IPS-18c (cell line): ENCODE measurements at regions not wholly inside any gene's neighbourhood (a gene's known extent, or its start where the extent isn't known, plus 50 kb on each side); places are given as distances from the start of the nearest gene placed in this dataset.

Experiments
- H3K4me3 ChIP-seq: 2 replicates; pipeline ENCODE4 v1.7.0; 2013; ENCODE audit warnings: low read depth, mild to moderate bottlenecking, low read length, moderate library complexity; ENCODE audit not compliant: insufficient read depth
- H3K9me3 ChIP-seq: one replicate; pipeline ENCODE4 v1.6.1; 2013; ENCODE audit warnings: mild to moderate bottlenecking, low read length, moderate library complexity; ENCODE audit not compliant: control insufficient read depth, insufficient read depth

DNA sequence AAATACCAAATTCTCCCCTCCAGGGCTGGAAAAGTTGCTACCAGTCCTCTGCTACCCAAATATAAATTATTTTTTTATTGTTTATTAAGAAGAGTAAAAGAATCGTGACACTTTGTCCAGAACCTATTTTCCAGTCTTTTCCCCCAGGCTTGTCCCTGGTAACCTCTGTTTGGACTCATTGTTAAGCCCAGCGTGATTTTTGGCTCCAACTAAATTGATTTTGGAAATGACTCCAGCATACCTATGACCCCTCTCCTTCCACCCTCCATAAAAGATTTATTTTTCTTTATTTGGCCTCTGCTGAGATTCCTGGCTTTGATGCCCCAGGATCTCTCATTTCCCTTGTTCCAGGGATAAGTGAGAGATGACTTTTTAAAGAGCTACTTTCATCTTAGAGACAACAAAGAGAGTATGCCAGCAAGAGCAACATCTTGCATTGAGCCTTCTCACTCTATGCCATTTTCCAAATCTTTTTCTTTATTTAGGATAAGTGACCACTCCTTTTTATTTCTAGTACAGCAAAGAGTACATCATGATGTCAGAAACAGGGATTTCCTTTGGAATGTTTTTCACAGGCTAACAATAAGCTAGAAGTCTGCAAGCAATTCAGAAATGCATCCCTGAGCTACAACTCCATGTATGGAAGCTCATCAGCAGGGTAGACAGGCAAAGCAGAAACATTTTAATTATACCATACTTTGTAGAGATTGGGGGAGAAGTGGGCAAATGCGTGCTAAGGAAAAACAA is 75.8 kb downstream of the DAD1 start:
- peaks cover 2% of the 10 kb centered on the region for H3K9me3 ChIP-seq
- no peak overlapping the region for H3K4me3 ChIP-seq

DNA sequence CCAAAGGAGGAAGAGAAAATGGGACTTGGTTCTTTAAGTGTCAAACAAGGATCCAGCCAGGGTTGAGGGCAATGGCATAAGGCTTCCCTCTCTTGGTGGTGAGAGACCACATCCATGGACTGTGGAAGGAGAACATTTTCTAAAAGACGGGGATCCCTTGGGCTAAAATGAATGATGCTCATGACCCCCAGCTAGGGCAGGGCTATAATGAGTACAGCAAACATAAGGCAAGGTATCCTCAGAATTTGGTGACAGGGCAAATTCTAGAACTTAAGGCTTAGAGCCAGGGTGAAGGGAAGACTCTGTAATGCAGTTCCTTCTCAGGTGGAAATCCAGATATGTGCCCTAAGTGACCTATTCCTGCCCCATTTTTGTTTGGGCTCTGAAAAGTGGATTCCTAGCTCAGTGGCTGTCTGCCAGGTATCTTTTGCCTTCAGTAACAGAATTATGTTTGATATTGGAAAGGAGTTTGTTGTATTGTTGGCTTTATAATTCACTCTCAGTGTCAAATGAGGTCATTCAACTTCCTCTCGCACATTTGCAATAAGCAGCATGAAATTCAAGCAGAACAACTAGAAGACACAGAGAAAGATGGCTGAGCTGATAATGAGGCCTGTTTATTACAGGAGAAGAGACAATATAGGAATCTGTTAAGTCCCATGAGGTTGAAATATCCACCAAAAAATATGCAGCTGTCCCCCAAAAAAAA is 76.8 kb downstream of the DAD1 start:
- H3K9me3 ChIP-seq = peaks cover 2% of the 10 kb centered on the region
- H3K4me3 ChIP-seq = no peak overlapping the region

DNA sequence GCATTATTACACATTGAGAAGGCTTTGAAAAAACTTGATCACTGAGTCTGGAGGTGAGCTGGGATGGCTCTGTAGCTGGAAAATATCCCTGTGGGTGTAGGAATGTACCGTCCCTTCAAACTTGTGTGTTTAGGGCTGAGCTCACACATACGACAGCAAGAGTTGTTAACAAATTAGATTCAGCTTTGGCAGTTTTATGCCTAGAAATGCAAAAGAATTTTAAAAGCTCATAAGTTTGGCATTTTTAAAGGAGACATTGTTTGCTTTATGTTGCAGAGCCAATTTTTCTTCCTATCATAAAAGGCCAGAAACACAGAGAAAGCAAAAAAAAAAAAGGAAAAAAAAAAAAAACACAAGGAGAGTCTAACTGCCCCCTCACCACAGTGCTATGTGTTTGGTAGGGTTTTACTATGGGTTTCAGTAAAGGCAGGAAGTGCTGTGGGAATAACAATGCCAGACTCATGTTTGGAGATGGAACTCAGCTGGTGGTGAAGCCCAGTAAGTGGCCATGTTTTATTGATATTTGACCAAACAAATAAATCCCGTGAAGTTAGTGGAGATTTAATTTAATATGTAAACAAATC is 78.4 kb downstream of the DAD1 start:
- H3K4me3 ChIP-seq = no peak overlapping the region
- H3K9me3 ChIP-seq = peaks cover 2% of the 10 kb centered on the region

DNA sequence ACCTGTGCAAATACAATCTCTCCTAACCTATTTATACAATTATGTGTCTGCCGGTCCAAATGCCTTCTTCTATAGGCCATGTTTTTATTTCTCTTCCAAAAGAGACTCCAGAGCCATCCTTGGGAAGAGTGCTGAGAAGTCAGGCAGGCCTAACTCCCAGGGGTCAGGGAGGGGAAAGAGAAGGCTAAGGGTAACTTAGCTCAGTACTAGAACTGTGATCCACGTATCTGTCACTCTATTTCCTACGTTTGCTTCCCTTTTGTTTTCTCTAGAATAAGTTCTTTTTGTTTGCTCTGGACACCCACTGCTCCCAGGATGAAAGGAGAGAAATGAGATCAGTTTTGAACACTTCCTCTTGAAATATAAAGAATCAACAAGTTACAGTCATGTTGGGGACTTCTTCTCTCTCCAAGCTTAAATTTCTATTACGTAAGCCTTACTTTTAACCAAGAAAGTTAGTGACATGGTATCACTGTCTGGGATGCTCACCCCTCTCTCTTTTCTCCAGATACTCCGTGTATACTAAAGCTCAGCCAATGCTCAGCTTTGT is 79.2 kb downstream of the DAD1 start:
- peaks cover 2% of the 10 kb centered on the region for H3K9me3 ChIP-seq
- H3K4me3 ChIP-seq = no peak overlapping the region

GRCh38 chr14:22509036-22509709 is 79.9 kb downstream of the DAD1 start:
- Histone ChIP-seq H3K9me3 (peaks cover 2% of the 10 kb centered on the region), H3K4me3 (no peak overlapping the region)

DNA sequence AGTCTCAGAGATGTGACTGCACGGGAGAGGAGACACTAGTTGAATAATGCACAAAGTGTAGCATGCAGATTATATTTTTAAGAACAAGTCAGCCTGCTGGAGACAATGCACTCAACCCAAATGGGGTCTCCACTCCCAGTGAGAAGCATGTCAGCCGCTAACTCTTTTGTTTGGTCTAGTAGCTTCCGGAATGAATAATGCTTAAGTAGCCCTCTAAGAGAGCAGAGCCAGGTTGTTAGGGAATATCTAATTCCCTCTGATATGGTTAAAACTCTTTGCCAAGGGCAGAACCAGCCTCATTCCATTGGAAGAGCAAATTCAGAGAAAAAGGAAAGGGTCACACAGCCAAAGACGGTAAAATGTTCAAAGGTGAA is 80.4 kb downstream of the DAD1 start:
- Histone ChIP-seq H3K4me3 (no peak overlapping the region), H3K9me3 (peaks cover 2% of the 10 kb centered on the region)

DNA sequence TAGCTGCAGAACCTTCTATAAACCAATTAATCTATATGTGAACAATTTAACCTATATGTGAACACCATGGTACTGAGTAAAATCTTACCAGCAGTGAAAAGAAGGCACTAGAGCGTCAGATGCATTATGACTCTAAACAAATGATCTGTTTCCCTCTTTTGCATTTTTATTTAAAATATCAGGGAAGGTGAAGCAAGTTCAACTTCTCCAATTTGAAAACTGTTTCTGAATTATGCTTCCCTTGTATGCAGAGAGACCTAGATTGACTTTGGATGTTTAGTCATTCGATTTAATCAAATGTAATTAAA is 80.9 kb downstream of the DAD1 start:
- Histone ChIP-seq H3K9me3 (peaks cover 2% of the 10 kb centered on the region), H3K4me3 (no peak overlapping the region)

- no peak overlapping the region for H3K4me3 ChIP-seq
- no peaks in the 10 kb centered on the region for H3K9me3 ChIP-seq
Observed at GRCh38 chr14:22506778-22507351, 82.2 kb downstream of the DAD1 start.

GRCh38 chr14:22506378-22506710 is 82.7 kb downstream of the DAD1 start:
- no peaks in the 10 kb centered on the region for H3K9me3 ChIP-seq
- H3K4me3 ChIP-seq = no peak overlapping the region

- Histone ChIP-seq H3K4me3 (no peak overlapping the region), H3K9me3 (no peaks in the 10 kb centered on the region)
Observed at GRCh38 chr14:22505697-22506377, 83.2 kb downstream of the DAD1 start.

DNA sequence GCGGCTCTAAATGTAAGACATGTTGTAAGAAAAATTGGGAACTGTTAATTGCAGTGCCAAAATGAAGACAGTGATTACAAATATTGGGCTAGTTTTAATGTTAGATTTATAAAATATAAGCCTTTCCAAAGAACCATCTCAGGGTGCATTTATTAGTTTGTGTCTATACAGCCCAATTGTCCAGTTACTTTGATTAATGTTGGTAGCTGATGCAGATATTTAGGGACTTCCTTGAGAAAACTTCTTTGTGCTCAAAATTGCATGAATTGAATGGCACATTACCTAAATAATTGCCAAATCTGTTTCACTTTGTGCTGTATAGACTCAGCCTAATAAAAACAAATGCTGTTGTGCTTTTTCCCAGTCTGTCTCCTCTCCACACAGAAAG is 83.7 kb downstream of the DAD1 start:
- Histone ChIP-seq H3K4me3 (no peak overlapping the region), H3K9me3 (no peaks in the 10 kb centered on the region)

GRCh38 chr14:22502551-22502950 is 86.5 kb downstream of the DAD1 start:
- Histone ChIP-seq H3K4me3 (no peak overlapping the region), H3K9me3 (no peaks in the 10 kb centered on the region)

DNA sequence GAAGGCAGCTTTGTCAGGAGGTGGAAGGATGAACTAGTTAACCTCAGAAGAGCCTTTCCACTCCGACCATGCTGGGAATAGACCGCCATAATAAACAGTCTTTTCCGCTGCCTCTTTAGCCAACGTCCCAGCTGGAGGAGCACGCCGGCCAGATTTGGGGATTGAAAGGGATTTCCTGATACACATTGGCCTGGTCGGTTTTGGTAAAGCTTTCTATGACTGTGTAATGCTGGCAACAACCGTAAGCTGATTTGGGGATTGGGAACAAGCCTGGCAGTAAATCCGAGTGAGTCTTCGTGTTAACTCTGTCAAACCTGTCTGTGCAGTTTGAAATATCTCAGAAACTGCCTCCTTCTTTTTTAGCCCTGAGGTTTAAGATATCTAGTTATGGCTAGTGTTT is 87.0 kb downstream of the DAD1 start:
- H3K4me3 ChIP-seq = no peak overlapping the region
- no peaks in the 10 kb centered on the region for H3K9me3 ChIP-seq

- no peak overlapping the region for H3K4me3 ChIP-seq
- no peaks in the 10 kb centered on the region for H3K9me3 ChIP-seq
Observed at GRCh38 chr14:22500954-22501726, 87.9 kb downstream of the DAD1 start.

DNA sequence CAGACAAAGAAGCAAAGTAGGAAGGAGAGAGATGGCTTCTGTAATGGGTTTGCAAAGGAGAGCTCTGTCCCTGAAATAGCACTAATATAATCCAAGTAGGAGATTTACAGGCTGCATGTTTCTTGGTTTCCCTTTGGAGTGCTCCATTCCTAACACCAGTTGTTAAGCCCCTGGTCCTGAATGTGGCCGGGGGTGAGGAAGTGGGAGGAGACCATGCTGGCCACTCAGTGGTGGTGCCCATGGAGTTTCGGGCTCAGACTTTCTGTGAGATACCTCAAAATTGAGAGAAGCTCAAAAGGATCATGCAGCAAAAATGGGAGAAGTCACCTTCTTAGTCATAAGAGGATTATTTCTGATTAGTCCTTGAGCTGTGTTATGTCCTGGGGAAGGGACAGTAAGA is 88.5 kb downstream of the DAD1 start:
- no peak overlapping the region for H3K4me3 ChIP-seq
- no peaks in the 10 kb centered on the region for H3K9me3 ChIP-seq

DNA sequence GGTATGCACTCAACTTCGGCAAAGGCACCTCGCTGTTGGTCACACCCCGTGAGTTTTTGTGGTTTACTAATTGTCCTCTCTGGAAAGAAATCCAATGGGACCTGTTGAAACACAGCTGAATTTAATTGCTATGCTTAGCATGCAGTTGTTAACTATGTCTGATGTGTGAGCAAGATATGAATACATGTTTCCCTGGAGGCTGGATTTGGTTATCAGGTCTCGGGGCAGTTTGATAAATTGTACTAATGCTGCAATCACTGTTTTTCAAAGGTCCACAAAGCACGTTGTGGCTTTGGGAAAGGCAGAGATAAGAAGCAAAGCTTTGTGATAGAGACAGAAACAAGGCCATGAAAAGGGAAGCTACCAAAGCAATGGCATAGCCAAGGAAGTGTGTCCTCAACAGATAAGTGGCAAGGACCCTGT is 91.3 kb downstream of the DAD1 start:
- H3K9me3 ChIP-seq = no peaks in the 10 kb centered on the region
- H3K4me3 ChIP-seq = no peak overlapping the region

- Histone ChIP-seq H3K4me3 (no peak overlapping the region), H3K9me3 (no peaks in the 10 kb centered on the region)
Observed at GRCh38 chr14:22497144-22497423, 91.9 kb downstream of the DAD1 start.
